ENCODE measurements at regions not wholly inside any gene's neighbourhood (a gene's known extent, or its start where the extent isn't known, plus 50 kb on each side); places are given as distances from the start of the nearest gene placed in this dataset.

DNA sequence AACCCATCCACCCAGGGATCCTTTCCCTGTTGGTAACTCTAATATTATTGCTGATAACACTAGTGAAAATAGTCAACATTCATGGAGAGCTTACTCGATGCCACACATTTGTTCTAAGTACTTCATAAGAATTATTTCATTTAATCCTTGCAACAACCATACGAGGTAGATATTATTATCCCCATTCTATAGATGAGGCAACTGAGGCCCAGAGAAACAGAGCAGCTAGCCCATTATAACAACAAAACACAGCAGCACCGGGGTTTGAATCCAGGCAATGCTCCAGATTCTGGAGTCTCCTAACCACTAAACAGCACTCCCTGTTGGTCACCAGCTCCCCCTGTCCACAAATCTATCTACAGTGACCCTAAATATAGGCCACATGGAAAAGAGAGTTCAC is 90.4 kb upstream of the PKDCC start:
- intact Hi-C loops (cut with DNase I): no loop called here
- 87 to 93% (median 92%) methylated on average over 3 of the region's 3 CpGs for WGBS, 3 donors

DNA sequence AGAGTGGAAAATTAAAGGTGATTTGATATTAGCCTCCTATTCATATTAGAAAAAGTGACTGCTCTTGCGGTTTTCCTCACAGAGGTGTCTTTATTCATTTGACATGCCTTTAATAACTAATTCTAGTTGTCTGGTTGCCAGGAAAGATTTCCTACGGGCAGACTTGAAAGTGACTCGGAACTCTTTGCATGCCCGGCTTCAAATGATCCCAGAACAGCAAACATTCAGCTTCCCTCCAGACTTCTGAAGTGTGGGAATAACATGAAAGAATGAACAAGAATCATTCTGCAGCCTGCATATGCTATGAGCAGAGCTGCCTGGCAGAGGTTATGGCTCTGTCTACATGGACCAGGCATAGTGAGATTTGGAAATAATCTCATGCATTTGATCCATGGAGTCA is 89.6 kb upstream of the PKDCC start:
- Histone ChIP-seq H3K36me3 (ENCODE audit: insufficient read depth in 1 of 2, low read depth in 1 of 2) (no peaks in the 10 kb centered on the region), H3K27ac (no peak overlapping the region), H3K4me3 (no peak overlapping the region), H3K9me3 (no peaks in the 10 kb centered on the region), H3K27me3 (ENCODE audit: insufficient read depth in 3 of 3, low read length in 2 of 3) (no peaks in the 10 kb centered on the region), H3K4me1 (no peaks in the 10 kb centered on the region)
- TF ChIP-seq, protein P1, sequence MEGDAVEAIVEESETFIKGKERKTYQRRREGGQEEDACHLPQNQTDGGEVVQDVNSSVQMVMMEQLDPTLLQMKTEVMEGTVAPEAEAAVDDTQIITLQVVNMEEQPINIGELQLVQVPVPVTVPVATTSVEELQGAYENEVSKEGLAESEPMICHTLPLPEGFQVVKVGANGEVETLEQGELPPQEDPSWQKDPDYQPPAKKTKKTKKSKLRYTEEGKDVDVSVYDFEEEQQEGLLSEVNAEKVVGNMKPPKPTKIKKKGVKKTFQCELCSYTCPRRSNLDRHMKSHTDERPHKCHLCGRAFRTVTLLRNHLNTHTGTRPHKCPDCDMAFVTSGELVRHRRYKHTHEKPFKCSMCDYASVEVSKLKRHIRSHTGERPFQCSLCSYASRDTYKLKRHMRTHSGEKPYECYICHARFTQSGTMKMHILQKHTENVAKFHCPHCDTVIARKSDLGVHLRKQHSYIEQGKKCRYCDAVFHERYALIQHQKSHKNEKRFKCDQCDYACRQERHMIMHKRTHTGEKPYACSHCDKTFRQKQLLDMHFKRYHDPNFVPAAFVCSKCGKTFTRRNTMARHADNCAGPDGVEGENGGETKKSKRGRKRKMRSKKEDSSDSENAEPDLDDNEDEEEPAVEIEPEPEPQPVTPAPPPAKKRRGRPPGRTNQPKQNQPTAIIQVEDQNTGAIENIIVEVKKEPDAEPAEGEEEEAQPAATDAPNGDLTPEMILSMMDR (IDR thresholded peaks at IDR 0.05): no peak
- ATAC-seq: no peak
- DNase-seq: no peak
- intact Hi-C loops (cut with DNase I): no loop called here
- 38 to 52% (median 39%) methylated on average over 4 of the region's 4 CpGs for WGBS, 3 donors

More for the DNA sequence above, 90.4 kb upstream of the PKDCC start:
- Histone ChIP-seq H3K27me3 (ENCODE audit: insufficient read depth in 3 of 3, low read length in 2 of 3) (no peaks in the 10 kb centered on the region), H3K4me3 (no peak overlapping the region), H3K27ac (no peak overlapping the region), H3K9me3 (no peaks in the 10 kb centered on the region), H3K36me3 (ENCODE audit: insufficient read depth in 1 of 2, low read depth in 1 of 2) (no peaks in the 10 kb centered on the region), H3K4me1 (no peaks in the 10 kb centered on the region)
- TF ChIP-seq, protein P1 (IDR thresholded peaks at IDR 0.05): no peak
- DNase-seq (no peak), ATAC-seq (no peak)

- WGBS, 3 donors: 89 to 93% (median 92%) methylated on average over 2 of the region's 2 CpGs
- Histone ChIP-seq H3K4me3 (no peak overlapping the region), H3K9me3 (no peaks in the 10 kb centered on the region), H3K27me3 (ENCODE audit: insufficient read depth in 3 of 3, low read length in 2 of 3) (no peaks in the 10 kb centered on the region), H3K36me3 (ENCODE audit: insufficient read depth in 1 of 2, low read depth in 1 of 2) (no peaks in the 10 kb centered on the region), H3K27ac (no peak overlapping the region), H3K4me1 (no peaks in the 10 kb centered on the region)
- intact Hi-C loops (cut with DNase I): no loop called here
- ATAC-seq: no peak
- DNase-seq: no peak
- TF ChIP-seq, protein P1 (IDR thresholded peaks at IDR 0.05): no peak
Observed at GRCh38 chr2:41958775-41959174, 89.0 kb upstream of the PKDCC start.

DNA sequence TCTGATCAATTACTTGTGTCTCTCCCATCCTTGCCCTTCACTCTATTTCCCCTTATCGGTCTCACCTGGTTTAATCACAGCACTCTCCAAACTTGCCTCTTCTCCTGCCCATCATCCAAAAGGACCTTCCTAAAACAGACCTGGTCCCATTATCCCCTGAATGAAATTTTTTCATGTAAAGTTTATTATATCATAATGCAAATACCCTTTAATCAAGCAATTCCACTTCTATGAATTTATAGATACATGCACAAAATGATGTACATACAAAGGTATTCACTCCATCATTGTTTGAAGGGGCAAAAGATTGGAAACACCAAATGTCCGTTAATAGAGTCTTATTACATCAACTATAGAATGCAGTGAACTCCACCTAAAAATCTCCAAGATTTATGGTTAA is 88.1 kb upstream of the PKDCC start:
- intact Hi-C loops (cut with DNase I): no loop called here
- Histone ChIP-seq H3K27me3 (ENCODE audit: insufficient read depth in 3 of 3, low read length in 2 of 3) (no peaks in the 10 kb centered on the region), H3K4me1 (no peaks in the 10 kb centered on the region), H3K4me3 (no peak overlapping the region), H3K9me3 (no peaks in the 10 kb centered on the region), H3K27ac (no peak overlapping the region), H3K36me3 (ENCODE audit: insufficient read depth in 1 of 2, low read depth in 1 of 2) (no peaks in the 10 kb centered on the region)
- TF ChIP-seq, protein P1 (IDR thresholded peaks at IDR 0.05): no peak
- 95 to 98% (median 96%) methylated on average over 2 of the region's 2 CpGs for WGBS, 3 donors
- ATAC-seq: no peak
- DNase-seq: no peak

GRCh38 chr2:41962922-41963622 is 84.7 kb upstream of the PKDCC start:
- H3K9me3 ChIP-seq: no peaks in the 10 kb centered on the region
- H3K27ac ChIP-seq: no peak overlapping the region
- H3K4me3 ChIP-seq: no peak overlapping the region
- intact Hi-C loops (cut with DNase I): no loop called here
- peaks cover 27% of the 10 kb centered on the region for H3K4me1 ChIP-seq
- no peaks in the 10 kb centered on the region for H3K36me3 ChIP-seq (ENCODE audit: insufficient read depth in 1 of 2, low read depth in 1 of 2)
- H3K27me3 ChIP-seq (ENCODE audit: insufficient read depth in 3 of 3, low read length in 2 of 3): no peaks in the 10 kb centered on the region
- WGBS, 3 donors: 52 to 57% (median 53%) methylated on average over 5 of the region's 5 CpGs
- ATAC-seq (no peak), DNase-seq (no peak)
- TF ChIP-seq, protein P1 (IDR thresholded peaks at IDR 0.05): no peak
